ENCODE measurements at regions not wholly inside any gene's neighbourhood (a gene's known extent, or its start where the extent isn't known, plus 50 kb on each side); places are given as distances from the start of the nearest gene placed in this dataset.
A peak's percentile ranks its signal among the peaks of the same experiment; 100 is the strongest.

- Histone ChIP-seq H2AK5ac (ENCODE audit: insufficient read length, low read length) (no peak overlapping the region), H4K91ac (ENCODE audit: insufficient read length, low read depth, low read length) (no peak overlapping the region), H3T11ph (ENCODE audit: low read length) (no peak overlapping the region), H3K4me2 (ENCODE audit: insufficient read depth, insufficient read length, low read length) (no peak overlapping the region), H3K79me2 (ENCODE audit: insufficient read depth, low read length) (no peaks in the 10 kb centered on the region), H2BK12ac (ENCODE audit: insufficient read length, low read depth, low read length) (no peak overlapping the region), H2BK15ac (ENCODE audit: low read depth, low read length) (no peak overlapping the region), H2BK120ac (ENCODE audit: low read depth, low read length, poor library complexity, severe bottlenecking) (no peak overlapping the region), H2BK5ac (ENCODE audit: insufficient read length, low read length) (no peak overlapping the region), H2AFZ (ENCODE audit: low read length) (no peak overlapping the region), H3K23ac (ENCODE audit: insufficient read length, low read depth, low read length) (no peak overlapping the region), H3K9me3 (ENCODE audit: control insufficient read depth, low read depth, low read length) (no peaks in the 10 kb centered on the region), H3K9ac (ENCODE audit: extremely low read depth, insufficient read length, low read length) (no peak overlapping the region), H4K5ac (ENCODE audit: insufficient read length, low read depth, low read length) (no peak overlapping the region), H3K23me2 (ENCODE audit: insufficient read length, low read depth, low read length, poor library complexity, severe bottlenecking) (no peaks in the 10 kb centered on the region), H3K27me3 (ENCODE audit: insufficient read depth, low read length) (no peaks in the 10 kb centered on the region), H4K20me1 (ENCODE audit: control insufficient read depth, insufficient read depth, insufficient read length) (no peaks in the 10 kb centered on the region), H3K14ac (ENCODE audit: insufficient read depth, low read length) (no peak overlapping the region), H3K79me1 (ENCODE audit: insufficient read depth, low read depth, low read length, poor library complexity, severe bottlenecking) (no peaks in the 10 kb centered on the region), H3K4ac (ENCODE audit: low read depth, low read length) (no peak overlapping the region), H3K18ac (ENCODE audit: insufficient read length, low read depth, low read length) (no peak overlapping the region), H4K8ac (replicated peaks; ENCODE audit: insufficient read length, low read depth, low read length) (no peak overlapping the region), H3K27ac (ENCODE audit: insufficient read length, low read depth, low read length) (no peak overlapping the region), H2BK20ac (ENCODE audit: low read depth, low read length, poor library complexity, severe bottlenecking) (no peak overlapping the region), H3K56ac (ENCODE audit: insufficient read length, low read depth, low read length) (no peak overlapping the region), H3K4me1 (ENCODE audit: insufficient read depth, low read length) (peaks cover 3% of the 10 kb centered on the region; the same call in 1 of the 2 replicates)
- no CpG with 5 or more reads among the region's 14 CpGs for WGBS (ENCODE audit: extremely low coverage, insufficient read length, low lambda C conversion rate)
- no peaks in the 10 kb centered on the region for H3K27me3 Mint-ChIP-seq (ENCODE audit: low read depth)
- H3K36me3 Mint-ChIP-seq (ENCODE audit: insufficient read depth in 1 of 3, low read depth in 3 of 3): no peaks in the 10 kb centered on the region
- no peak overlapping the region; a peak in 1 of 7 replicates for H3K27ac Mint-ChIP-seq
- peak; percentile 39 for DNase-seq
- peaks cover 13 to 20% of the 10 kb centered on the region in 2 experiments for H3K4me1 Mint-ChIP-seq
- H3K4me3 Mint-ChIP-seq: no peak overlapping the region
- H3K9me3 Mint-ChIP-seq: no peaks in the 10 kb centered on the region
- TF ChIP-seq CTCF (conservative IDR thresholded peaks at IDR 0.05): no peak
These were observed 86.2 kb upstream of the FRY start for GRCh38 chr13:31945202-31945961.
